Endothelial cell (in vitro differentiated cells): ENCODE measurements at regions not wholly inside any gene's neighbourhood (a gene's known extent, or its start where the extent isn't known, plus 50 kb on each side); places are given as distances from the start of the nearest gene placed in this dataset.

Source experiments
- DNase-seq: peaks from one replicate; pipeline ENCODE4 v3.0.0; 2021; ENCODE audit warnings: low spot score
- H3K27ac Mint-ChIP-seq: one replicate; pipeline ENCODE4 v1.8.0; 2021; ENCODE audit warnings: mixed read lengths, inconsistent platforms; ENCODE audit not compliant: unreplicated experiment
- H3K27me3 Mint-ChIP-seq: one replicate; pipeline ENCODE4 v1.8.0; 2021; ENCODE audit warnings: mild to moderate bottlenecking, moderate library complexity, mixed read lengths, inconsistent platforms; ENCODE audit not compliant: unreplicated experiment
- H3K36me3 Mint-ChIP-seq: one replicate; pipeline ENCODE4 v1.8.0; 2021; ENCODE audit warnings: mild to moderate bottlenecking, low read depth, mixed read lengths, inconsistent platforms; ENCODE audit not compliant: unreplicated experiment
- H3K4me1 Mint-ChIP-seq: one replicate; pipeline ENCODE4 v1.8.0; 2021; ENCODE audit warnings: mild to moderate bottlenecking, mixed read lengths, inconsistent platforms; ENCODE audit not compliant: unreplicated experiment
- H3K4me3 Mint-ChIP-seq: one replicate; pipeline ENCODE4 v1.8.0; 2021; ENCODE audit warnings: mild to moderate bottlenecking, mixed read lengths, inconsistent platforms; ENCODE audit not compliant: unreplicated experiment
- H3K9me3 Mint-ChIP-seq: one replicate; pipeline ENCODE4 v1.8.0; 2021; ENCODE audit warnings: mixed read lengths, inconsistent platforms; ENCODE audit not compliant: unreplicated experiment
- CTCF ChIP-seq: fragments of 200-600 bp; sonication (generic); IDR thresholded peaks from one replicate; pipeline ENCODE4 v1.5.0; 2021; ENCODE audit warnings: antibody characterized with exemption; ENCODE audit not compliant: unreplicated experiment

GRCh38 chr17:79361221-79361734, 249.6 kb downstream of the RBFOX3 start:
- no peaks in the 10 kb centered on the region for H3K36me3 Mint-ChIP-seq
- no peaks in the 10 kb centered on the region for H3K4me1 Mint-ChIP-seq
- no peak for DNase-seq
- peaks cover 6% of the 10 kb centered on the region for H3K27me3 Mint-ChIP-seq
- H3K27ac Mint-ChIP-seq: no peak overlapping the region
- H3K4me3 Mint-ChIP-seq: no peak overlapping the region
- no peaks in the 10 kb centered on the region for H3K9me3 Mint-ChIP-seq
- no peak for TF ChIP-seq CTCF

GRCh38 chr17:79360196-79360595, 250.7 kb downstream of the RBFOX3 start:
- H3K4me3 Mint-ChIP-seq: no peak overlapping the region
- H3K27me3 Mint-ChIP-seq: peaks cover 6% of the 10 kb centered on the region
- no peak for TF ChIP-seq CTCF
- H3K27ac Mint-ChIP-seq: no peak overlapping the region
- H3K4me1 Mint-ChIP-seq: no peaks in the 10 kb centered on the region
- DNase-seq: no peak
- no peaks in the 10 kb centered on the region for H3K36me3 Mint-ChIP-seq
- no peaks in the 10 kb centered on the region for H3K9me3 Mint-ChIP-seq

GRCh38 chr17:79356839-79357447, 253.9 kb downstream of the RBFOX3 start:
- Mint-ChIP-seq H3K27ac (no peak overlapping the region), H3K36me3 (no peaks in the 10 kb centered on the region), H3K9me3 (no peaks in the 10 kb centered on the region), H3K4me3 (no peak overlapping the region), H3K4me1 (no peaks in the 10 kb centered on the region), H3K27me3 (peaks cover 2% of the 10 kb centered on the region)
- TF ChIP-seq CTCF: no peak
- no peak for DNase-seq

GRCh38 chr17:79355165-79355564, 255.7 kb downstream of the RBFOX3 start:
- TF ChIP-seq CTCF: no peak
- H3K27me3 Mint-ChIP-seq: no peaks in the 10 kb centered on the region
- H3K4me3 Mint-ChIP-seq: no peak overlapping the region
- DNase-seq: no peak
- H3K9me3 Mint-ChIP-seq: no peaks in the 10 kb centered on the region
- no peaks in the 10 kb centered on the region for H3K4me1 Mint-ChIP-seq
- H3K36me3 Mint-ChIP-seq: no peaks in the 10 kb centered on the region
- no peak overlapping the region for H3K27ac Mint-ChIP-seq

GRCh38 chr17:79354173-79354820, 256.6 kb downstream of the RBFOX3 start:
- Mint-ChIP-seq H3K9me3 (no peaks in the 10 kb centered on the region), H3K36me3 (no peaks in the 10 kb centered on the region), H3K4me3 (no peak overlapping the region), H3K27ac (no peak overlapping the region), H3K27me3 (no peaks in the 10 kb centered on the region), H3K4me1 (no peaks in the 10 kb centered on the region)
- no peak for TF ChIP-seq CTCF
- no peak for DNase-seq
